Transverse colon (tissue), 3 donors: ENCODE measurements at regions not wholly inside any gene's neighbourhood (a gene's known extent, or its start where the extent isn't known, plus 50 kb on each side); places are given as distances from the start of the nearest gene placed in this dataset.

ENCODE experiments used
- CTCF ChIP-seq, 5 experiments: fragments of 200-600 bp in 3 of 5; fragments of 450-650 bp in 2 of 5; sonication (generic) in 3 of 5; IDR thresholded peaks; 1 replicate in 2 of 5; 2 replicates in 3 of 5; pipeline ENCODE4 v1.5.1; 2016 to 2017; ENCODE audit warnings: antibody characterized with exemption in 5 of 5, inconsistent platforms in 3 of 5, mild to moderate bottlenecking in 2 of 5, moderate library complexity in 1 of 5
- EP300 ChIP-seq: sonication (generic); formaldehyde crosslinking; IDR thresholded peaks from one replicate; pipeline ENCODE4 v1.6.1; 2017; ENCODE audit warnings: antibody characterized with exemption, low read depth
- POLR2A ChIP-seq: fragments of 450-650 bp; IDR thresholded peaks from one replicate; pipeline ENCODE4 v1.6.1; 2016; ENCODE audit warnings: antibody characterized with exemption, mild to moderate bottlenecking, moderate library complexity

GRCh38 chr6:92586236-92586977 is 833.0 kb downstream of the EPHA7 start:
- no peak for TF ChIP-seq POLR2A
- TF ChIP-seq CTCF (IDR thresholded peaks at IDR 0.05): no peak
- TF ChIP-seq EP300: no peak
